ENCODE measurements at regions not wholly inside any gene's neighbourhood (a gene's known extent, or its start where the extent isn't known, plus 50 kb on each side); places are given as distances from the start of the nearest gene placed in this dataset.
"Not testable (repeated sequence)": the region's sequence is repeated elsewhere in the genome, so short reads cannot be mapped to it uniquely, and the experiment has no call there.

GRCh38 chr3:22414239-22414638 lies 663.2 kb upstream of the ZNF385D start:
- intact Hi-C loops (cut with micrococcal nuclease; ENCODE audit: unreplicated experiment), result no loop called here
- no TSS peak for BruUV-seq (replicated peaks)
- POLR2A ChIA-PET (ENCODE audit: low non-redundant PET), result no interaction called here

GRCh38 chr3:22416838-22417446 lies 665.9 kb upstream of the ZNF385D start:
- H3K4me3 ChIP-seq (ENCODE audit: low read depth, low read length, poor library complexity, severe bottlenecking); H3K27me3 ChIP-seq (replicated peaks; ENCODE audit: insufficient read depth, low read depth, low read length, poor library complexity); intact Hi-C loops (cut with micrococcal nuclease; ENCODE audit: unreplicated experiment); CTCF ChIA-PET; H3K9me3 ChIP-seq (ENCODE audit: low read depth, low read length, poor library complexity, severe bottlenecking); BruUV-seq (replicated peaks); H3K4me1 ChIP-seq (ENCODE audit: insufficient read depth, low read length, poor library complexity, severe bottlenecking); H3K36me3 ChIP-seq (ENCODE audit: insufficient read depth, low read length, poor library complexity, severe bottlenecking); DNase-seq (ENCODE audit: low spot score); POLR2A ChIA-PET (ENCODE audit: low non-redundant PET); H3K27ac ChIP-seq (ENCODE audit: low read depth, low read length, poor library complexity, severe bottlenecking): not testable (repeated sequence)

More at GRCh38 chr3:22414239-22414638, 663.2 kb upstream of the ZNF385D start:
- no peak overlapping the region for H3K27ac ChIP-seq (ENCODE audit: low read depth, low read length, poor library complexity, severe bottlenecking)
- TF ChIP-seq EZH2 (IDR thresholded peaks at IDR 0.05; ENCODE audit: borderline replicate concordance, low read depth, low read length, poor library complexity, severe bottlenecking), result no peak
- DNase-seq (ENCODE audit: low spot score), result no peak
- no peaks in the 10 kb centered on the region for H3K36me3 ChIP-seq (ENCODE audit: insufficient read depth, low read length, poor library complexity, severe bottlenecking)
- H3K9me3 ChIP-seq (ENCODE audit: low read depth, low read length, poor library complexity, severe bottlenecking), result peaks cover 5% of the 10 kb centered on the region
- H3K4me1 ChIP-seq (ENCODE audit: insufficient read depth, low read length, poor library complexity, severe bottlenecking), result no peaks in the 10 kb centered on the region
- H3K27me3 ChIP-seq (replicated peaks; ENCODE audit: insufficient read depth, low read depth, low read length, poor library complexity), result no peaks in the 10 kb centered on the region
- H3K4me3 ChIP-seq (ENCODE audit: low read depth, low read length, poor library complexity, severe bottlenecking), result no peak overlapping the region
- CTCF ChIA-PET, result no interaction called here

DNA sequence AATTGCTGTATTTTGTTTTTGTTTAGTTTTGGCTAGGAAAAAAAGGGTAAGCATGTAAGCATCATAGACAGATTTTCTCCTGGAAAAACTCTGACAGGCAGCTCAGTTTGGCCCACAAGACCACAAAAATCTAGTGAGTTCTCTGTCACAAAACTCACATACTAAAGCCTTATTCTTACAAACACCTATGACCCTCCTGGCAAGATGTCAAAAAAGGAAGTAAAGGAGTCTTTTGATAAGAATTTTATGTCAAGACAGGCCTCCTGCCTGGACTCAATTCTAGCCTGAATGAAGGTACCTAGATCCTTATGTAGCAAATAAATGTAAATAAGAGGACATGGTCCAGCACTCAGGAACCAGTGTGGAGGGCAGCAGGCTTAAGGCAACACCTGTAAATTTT lies 668.3 kb upstream of the ZNF385D start:
- no TSS peak for BruUV-seq (replicated peaks)
- DNase-seq (ENCODE audit: low spot score), result no peak
- Histone ChIP-seq H3K4me3 (ENCODE audit: low read depth, low read length, poor library complexity, severe bottlenecking) (no peak overlapping the region), H3K9me3 (ENCODE audit: low read depth, low read length, poor library complexity, severe bottlenecking) (peaks cover 8% of the 10 kb centered on the region), H3K27ac (ENCODE audit: low read depth, low read length, poor library complexity, severe bottlenecking) (no peak overlapping the region), H3K27me3 (replicated peaks; ENCODE audit: insufficient read depth, low read depth, low read length, poor library complexity) (no peaks in the 10 kb centered on the region), H3K4me1 (ENCODE audit: insufficient read depth, low read length, poor library complexity, severe bottlenecking) (no peaks in the 10 kb centered on the region), H3K36me3 (ENCODE audit: insufficient read depth, low read length, poor library complexity, severe bottlenecking) (no peaks in the 10 kb centered on the region)
- ChIA-PET POLR2A (ENCODE audit: low non-redundant PET) (no interaction called here), CTCF (no interaction called here)
- intact Hi-C loops (cut with micrococcal nuclease; ENCODE audit: unreplicated experiment), result no loop called here
- no peak for TF ChIP-seq EZH2 (IDR thresholded peaks at IDR 0.05; ENCODE audit: borderline replicate concordance, low read depth, low read length, poor library complexity, severe bottlenecking)
- TF ChIP-seq CTCF (conservative IDR thresholded peaks at IDR 0.05; ENCODE audit: low read depth, low read length), result no peak

- peaks cover 3% of the 10 kb centered on the region for H3K9me3 ChIP-seq (ENCODE audit: low read depth, low read length, poor library complexity, severe bottlenecking)
- H3K4me3 ChIP-seq (ENCODE audit: low read depth, low read length, poor library complexity, severe bottlenecking), result no peak overlapping the region
- no TSS peak for BruUV-seq (replicated peaks)
- no peak overlapping the region for H3K27ac ChIP-seq (ENCODE audit: low read depth, low read length, poor library complexity, severe bottlenecking)
- TF ChIP-seq EZH2 (IDR thresholded peaks at IDR 0.05; ENCODE audit: borderline replicate concordance, low read depth, low read length, poor library complexity, severe bottlenecking) (no peak), CTCF (conservative IDR thresholded peaks at IDR 0.05; ENCODE audit: low read depth, low read length) (no peak)
- no peaks in the 10 kb centered on the region for H3K27me3 ChIP-seq (replicated peaks; ENCODE audit: insufficient read depth, low read depth, low read length, poor library complexity)
- intact Hi-C loops (cut with micrococcal nuclease; ENCODE audit: unreplicated experiment), result no loop called here
- no peaks in the 10 kb centered on the region for H3K4me1 ChIP-seq (ENCODE audit: insufficient read depth, low read length, poor library complexity, severe bottlenecking)
- no peak for DNase-seq (ENCODE audit: low spot score)
- ChIA-PET POLR2A (ENCODE audit: low non-redundant PET) (no interaction called here), CTCF (interaction anchor here (0.6 kb wide), 1 partner anchor 833 kb away, joined by 6 read pairs; no protein-coding TSS in a partner anchor)
- H3K36me3 ChIP-seq (ENCODE audit: insufficient read depth, low read length, poor library complexity, severe bottlenecking), result no peaks in the 10 kb centered on the region
Observed at GRCh38 chr3:22421589-22421988, 670.6 kb upstream of the ZNF385D start.
